NCI-H2081 treated with DMSO at 0.1 percent for 48 hours (cell line): ENCODE measurements at regions not wholly inside any gene's neighbourhood (a gene's known extent, or its start where the extent isn't known, plus 50 kb on each side); places are given as distances from the start of the nearest gene placed in this dataset.

Experiments used
- DNase-seq: peaks from one replicate; lab custom pipeline; 2025; lab: John Stamatoyannopoulos, UW

DNA sequence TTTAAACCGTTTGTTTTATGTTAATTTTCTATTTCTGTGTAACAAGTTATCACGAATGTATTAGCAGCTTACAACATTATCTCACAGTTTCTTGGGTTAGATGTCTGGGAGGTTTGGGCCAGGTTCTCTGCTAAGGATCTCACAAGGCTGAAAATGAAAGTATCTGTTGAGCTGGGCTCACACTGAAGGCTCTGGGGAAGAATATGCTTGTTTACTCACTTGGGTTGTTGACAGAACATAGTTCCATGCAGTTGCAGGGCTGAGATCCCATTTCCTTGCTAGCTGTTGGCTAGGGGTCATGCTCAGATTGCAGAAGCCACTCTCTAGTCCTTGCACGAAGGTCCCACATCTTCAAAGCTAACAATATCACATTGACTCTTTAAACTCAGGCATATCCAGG, 266.6 kb upstream of the GNAI1 start:
- DNase-seq, result no peak

DNA sequence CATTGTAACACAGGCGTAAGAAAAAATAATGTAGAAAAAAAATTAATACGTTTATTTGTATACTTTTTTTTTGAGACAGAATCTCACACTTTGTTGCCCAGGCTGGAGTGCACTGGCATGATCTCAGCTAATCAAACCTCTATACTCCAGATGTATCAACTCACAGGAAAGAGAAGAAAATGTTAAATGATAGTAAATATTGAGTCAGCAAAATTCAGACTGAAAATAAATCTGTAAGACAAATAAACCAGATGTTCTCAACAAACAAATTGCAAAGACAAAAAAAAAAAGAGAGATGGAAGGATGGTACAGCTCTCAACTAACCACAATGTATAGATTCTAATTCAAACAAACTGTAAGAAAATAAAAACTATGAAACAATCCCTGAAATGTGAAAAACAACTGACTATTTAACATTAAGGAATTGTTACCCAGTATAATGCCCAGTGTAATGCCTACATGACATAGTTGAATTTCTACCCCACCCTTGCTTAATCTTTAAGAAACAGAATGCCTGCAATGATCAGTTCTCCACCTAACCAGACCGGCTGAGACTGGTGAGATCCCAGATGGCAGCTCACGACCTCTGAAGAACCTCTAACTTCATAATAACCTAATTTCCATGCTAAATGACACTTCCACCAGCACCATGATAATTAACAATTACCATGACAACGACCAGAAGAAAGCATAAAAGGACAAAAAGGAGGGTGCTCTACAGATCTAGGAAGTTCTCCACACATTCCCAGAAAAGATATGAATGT, 272.0 kb upstream of the GNAI1 start:
- DNase-seq, result no peak

DNA sequence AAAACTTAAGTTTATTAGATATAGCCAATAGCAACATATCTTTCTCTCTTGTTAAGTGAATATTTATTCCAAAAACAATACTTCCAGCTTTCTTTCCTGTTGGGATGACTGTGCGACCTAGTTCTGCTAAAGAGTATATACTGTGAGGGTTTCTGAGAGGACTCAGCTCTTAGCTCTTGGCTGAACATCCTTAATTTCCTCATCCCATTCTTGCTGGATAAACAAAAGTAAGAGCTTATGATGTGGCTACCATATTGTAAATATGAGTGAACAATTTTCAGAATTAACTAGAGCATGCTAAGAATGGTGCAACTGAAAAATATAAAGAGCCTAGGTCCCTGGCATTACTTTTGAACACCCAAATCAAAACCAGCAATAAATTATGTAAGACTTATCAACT, 279.5 kb upstream of the GNAI1 start:
- DNase-seq, result no peak

DNA sequence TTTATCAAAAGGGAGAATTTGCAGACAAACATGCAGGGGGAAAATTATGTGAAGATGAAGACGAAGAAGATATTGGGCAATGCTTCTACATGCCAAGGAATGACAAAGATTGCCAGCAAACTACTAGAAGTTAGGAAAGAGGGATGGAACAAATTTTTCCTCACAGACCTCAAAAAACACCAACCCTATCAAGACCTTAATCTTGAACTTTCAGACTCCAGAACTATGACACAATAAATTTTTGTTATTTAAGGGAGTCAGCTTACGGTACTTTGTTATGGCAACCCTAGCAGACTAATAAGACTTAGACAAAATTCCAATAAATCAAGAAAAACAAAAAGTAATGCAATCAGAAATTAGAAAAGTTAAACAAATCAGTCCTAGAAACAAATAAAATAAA, 280.0 kb upstream of the GNAI1 start:
- DNase-seq, result no peak

DNA sequence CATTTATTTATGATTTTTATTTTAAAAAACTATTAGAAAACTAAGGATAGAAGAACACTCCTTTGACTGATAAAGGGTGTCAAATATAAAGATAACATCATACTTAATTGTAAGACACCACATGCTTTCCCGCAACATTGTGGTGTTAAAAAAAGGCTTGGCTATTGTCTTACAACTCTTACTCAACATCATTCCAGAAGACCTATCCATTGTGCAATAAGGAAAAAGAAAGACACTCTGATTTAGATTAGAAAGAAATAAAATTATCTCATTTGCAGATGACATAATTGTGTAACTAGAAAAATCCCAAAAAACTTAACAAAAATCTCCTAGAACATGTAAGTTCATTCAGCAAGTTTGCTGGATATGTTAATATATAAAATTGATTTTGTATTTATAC, 296.7 kb upstream of the GNAI1 start:
- DNase-seq, result no peak

DNA sequence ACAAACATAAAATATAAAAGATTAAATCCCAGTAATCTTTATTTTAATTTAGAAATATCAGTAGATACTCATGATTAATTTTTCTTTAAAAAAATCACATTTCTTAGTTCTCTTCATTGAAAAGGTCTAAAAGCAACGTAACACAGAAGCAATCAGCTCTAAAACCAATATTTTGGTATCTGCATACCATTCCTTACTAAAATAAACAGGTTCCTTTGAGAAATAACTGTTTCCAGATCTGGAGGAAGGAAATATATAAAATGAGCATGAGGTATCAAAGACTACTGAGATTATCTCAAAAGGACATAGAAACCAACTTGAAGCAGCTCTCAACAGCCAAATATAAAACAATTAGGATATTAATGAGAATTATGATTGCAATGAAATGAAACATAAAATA, 301.0 kb upstream of the GNAI1 start:
- no peak for DNase-seq

DNA sequence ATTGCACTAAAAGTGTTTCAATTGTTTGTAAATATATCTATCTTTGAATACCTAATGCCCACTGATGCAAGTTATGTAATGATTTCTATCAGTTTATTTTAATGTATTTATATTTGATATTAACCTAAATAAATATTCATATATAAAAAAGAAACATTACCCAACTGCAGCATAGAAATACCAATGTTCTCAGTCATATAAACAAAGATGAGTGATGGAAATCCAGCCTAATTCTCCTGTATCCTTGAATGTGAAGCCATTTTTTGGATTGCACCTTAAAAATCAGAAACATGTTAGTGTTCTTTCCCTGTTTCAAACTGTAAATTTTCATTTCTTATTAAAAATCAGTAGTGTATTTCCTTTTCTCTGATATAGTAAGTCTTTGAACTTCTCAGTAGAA, 305.8 kb upstream of the GNAI1 start:
- DNase-seq, result no peak

DNA sequence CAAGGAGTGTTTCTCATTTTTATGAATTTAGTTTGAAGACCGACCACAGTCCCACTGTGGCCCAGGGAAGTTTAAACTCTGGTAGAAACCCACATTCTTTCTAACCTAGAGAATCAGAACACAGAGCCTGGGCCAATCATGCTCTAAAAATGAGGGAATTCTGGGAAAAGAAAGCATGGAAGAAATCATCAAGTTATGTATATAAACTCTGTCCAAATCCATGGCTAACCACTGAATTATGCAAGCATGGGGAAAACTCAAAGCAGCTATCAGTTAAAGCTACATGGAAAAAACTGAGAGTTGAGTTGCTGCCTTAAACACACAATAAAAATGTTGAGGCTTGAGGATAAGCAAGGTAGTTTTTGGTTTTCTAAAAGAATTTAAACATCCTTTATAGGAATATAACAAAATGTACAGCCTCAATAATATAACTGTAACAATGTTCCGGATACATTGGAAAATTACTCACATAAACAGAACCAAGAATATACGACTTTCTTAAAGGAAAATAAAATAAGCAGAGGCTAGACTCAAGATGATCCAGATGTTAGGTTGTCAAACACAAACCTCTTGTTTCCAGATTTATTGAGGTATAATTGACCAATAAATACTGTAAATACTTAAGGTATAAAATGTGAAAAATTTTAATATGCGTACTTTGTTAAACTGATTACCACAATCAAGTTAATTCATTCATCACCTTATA, 311.2 kb upstream of the GNAI1 start:
- no peak for DNase-seq

DNA sequence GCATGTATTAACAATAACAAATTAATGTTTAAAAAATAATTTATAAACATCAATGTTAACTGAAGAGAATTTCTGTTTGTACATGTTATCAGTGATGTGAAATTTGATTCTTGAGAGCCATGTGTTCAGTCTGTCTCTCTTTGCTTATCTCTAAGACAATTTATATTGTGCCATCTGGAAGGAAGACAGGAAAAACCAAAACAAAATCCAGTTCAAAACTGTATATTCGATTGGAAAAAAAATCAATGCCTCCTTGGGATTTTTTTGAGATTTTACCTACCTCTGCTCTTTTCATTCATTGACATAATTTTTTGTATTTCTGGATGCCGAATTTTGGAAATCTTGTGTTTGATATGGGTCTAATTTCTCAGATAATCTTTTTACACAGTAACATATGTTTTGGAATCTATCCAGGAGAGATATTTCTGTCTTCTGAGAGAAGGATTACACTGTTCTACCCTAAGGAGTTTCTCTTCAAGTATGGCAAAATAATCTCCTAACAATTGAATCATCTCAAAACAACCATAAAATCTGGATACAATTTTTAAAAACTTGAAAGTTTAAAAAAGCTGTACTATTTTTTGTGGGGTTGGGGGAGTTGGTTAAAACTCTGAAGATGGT, 311.9 kb upstream of the GNAI1 start:
- no peak for DNase-seq

DNA sequence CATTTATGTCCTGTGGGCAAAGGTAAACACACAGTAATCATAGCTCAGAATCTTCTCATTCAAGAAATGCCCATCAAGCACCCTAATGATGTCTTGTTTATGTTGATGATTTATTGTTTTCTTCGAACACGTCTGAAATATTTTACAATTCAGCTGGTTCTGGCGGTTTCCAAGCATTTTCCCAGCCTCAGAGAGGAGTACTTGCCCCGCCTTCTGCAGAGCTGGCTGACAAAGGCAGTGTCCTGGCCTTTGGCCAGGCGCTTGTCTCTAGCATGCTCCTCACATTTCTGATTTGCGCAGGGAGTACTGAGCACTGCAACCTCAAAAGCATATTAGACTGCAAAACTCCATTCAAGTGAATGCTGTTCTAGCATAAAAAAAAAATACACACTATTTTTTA, 314.2 kb upstream of the GNAI1 start:
- DNase-seq, result no peak

DNA sequence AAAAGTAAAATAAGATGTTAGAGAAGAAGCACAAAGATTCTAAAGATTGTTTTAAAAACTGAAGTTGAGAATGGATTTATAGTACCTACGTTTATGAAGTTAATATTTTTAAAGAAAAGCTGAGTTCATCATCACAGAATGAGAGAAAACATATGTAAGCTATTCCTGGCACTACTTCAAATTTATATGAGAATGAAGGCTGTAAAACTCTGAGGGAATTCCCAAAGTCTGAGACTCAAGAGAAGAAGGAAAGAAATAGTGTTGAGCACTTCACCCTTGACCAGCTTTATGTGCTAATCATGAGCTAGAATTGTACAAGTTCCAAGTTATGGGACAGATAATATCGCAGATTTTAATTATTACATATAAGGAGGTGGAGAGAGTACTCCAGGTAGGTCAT, 323.7 kb upstream of the GNAI1 start:
- no peak for DNase-seq

DNA sequence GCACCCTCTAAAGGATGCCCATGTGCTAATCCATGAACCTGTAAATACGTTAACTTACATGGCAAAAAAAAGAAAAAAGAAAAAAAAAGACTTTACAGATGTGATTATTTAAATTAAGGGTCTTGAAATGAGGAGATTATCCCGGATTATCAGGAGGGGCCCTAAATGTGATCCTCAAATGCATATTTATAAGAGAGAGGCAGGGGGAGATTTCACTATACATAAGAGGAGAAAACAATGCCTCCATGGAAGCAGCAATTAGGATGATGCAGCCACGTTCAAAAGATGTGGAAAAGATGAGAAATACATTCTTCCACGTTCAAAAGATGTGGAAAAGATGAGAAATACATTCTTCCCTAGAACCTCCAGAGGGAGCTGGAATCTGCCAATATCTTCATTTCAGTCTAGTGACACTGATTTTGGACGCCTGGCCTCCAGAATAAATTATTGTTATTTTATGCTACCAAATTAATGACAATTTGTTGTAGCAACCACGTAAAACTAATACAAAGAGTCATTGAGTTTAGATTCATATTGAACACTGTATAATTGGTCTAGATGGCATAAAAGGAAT, 328.4 kb upstream of the GNAI1 start:
- no peak for DNase-seq

DNA sequence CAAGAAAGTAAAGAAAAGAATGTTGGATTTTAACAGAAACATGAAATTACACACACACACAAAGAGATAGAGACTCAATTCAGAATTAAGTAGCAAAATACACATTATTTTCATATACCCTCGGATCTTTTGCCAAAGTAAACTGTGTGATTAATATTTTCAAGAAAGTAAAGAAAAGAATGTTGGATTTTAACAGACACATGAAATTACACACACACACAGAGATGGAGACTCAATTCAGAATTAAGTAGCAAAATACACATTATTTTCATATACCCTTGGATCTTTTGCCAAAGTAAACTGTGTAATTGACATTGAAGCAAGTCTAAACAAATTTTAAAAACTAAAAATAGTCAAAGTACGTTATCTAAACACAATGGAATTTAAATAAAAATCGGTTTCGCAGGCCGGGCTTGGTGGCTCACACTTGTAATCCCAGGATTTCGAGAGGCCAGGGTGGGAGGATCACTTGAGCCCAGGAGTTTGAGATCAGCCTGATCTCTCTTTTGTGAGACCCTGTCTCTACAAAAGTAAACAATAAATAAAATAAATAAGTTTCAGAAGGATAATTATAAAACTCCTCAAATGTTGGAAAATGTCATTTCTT, 337.3 kb upstream of the MAGI2 start:
- no peak for DNase-seq

DNA sequence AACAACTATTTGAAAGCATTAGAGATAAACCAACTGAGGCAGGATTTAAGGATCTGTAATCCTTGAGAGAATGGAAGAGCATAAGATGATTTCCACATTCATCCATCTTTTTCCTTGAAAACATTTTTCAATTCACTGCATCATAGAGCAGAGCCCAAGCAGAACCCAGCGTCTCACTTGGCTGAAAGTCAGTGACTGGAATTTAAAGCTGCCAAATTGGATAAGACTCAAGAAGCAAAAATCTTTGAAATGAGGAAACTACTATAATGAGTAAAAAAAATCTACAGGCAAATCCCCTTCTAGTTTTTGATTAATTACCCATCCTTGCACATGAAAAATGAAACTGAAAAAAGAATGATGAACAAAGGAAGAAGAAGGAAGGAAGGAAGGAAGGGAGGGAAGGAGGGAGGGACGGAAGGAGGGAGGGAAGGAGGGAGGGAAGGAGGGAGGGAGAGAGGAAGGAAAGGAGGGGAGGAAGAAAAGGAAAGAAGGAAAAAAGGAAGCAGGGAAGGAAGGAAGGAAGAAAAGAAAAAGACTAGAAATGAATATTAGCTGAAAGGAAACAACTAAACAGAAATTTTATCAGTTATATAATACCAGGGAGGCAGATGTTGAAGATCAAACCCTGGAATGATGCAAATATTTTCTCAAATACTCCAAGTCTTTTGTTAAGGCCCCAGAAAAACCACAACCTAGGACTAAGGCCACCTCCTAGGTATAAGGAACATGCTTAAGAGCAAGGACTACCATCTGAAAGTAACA, 336.3 kb upstream of the MAGI2 start:
- no peak for DNase-seq

DNA sequence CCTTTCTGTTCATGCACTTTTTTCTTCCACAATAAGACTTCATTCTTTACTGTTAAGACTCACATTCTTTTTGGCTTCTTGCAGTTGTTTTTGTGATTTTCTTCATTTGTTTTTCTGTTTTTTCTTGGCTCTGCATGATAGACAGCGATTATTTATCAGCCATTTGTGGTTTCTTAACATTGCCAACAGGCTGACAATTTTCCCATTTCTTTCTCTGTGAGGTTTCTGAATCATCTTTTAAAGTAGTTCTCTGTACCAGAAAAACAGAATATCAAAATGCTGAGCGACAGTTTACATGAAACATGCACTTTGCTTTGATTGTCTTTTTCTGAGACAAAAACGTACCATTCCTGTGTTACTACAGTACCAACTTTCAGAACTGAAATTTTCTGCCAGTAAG, 334.2 kb upstream of the MAGI2 start:
- no peak for DNase-seq

DNA sequence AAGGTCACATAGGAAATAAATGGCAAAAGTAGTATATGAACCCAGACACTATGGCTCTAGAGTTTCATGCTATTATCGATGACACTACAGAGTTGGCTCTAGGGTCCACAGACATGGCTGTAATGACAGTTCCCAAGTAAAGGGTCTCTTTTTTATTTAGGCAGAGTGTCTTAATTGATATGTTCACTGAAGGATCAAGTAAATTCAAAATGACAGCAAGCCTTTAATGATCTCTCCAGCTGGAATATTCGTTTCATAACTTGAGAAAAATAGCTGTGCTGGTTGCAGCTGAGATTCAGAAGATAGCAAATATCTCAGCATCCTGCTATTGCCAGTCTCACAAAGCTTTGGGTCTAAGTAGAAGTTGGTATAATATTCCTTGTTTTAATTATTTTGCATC, 333.6 kb upstream of the MAGI2 start:
- DNase-seq, result no peak

DNA sequence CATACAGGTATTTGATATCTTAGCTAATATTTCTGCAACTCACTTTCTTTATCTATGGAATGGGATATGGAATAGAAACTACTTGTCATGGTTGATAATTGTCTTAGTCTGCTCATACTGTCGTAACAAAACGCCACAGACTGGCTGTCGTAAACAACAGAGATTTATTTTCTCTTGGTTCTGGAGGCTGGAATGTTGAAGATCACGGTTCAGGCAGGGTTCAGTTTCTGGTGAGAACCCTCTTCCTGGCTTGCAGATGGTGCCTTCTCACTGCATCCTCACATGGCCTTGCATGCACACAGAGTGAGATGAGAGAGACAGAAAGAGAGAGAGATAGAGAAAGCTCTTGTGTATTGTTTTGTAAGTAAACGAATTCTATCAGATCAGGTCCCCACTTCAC, 332.7 kb upstream of the MAGI2 start:
- no peak for DNase-seq

DNA sequence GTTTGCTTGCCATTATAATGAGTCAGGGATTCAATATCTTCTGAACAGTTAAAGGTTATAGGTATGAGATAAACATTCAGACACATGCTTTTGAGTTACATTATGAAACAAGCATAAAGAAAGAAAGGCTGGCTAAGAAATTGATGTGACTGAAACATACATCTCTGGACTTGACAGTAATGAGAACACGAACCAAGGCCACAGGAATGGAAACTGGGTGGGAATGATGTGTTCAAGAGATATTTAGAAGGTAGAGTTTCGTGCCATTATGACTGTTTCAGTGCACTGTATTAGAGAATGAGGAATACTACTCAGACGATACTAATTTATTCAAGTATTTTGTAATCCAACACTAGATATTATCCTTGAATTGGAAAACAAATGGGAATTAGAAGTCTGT, 332.1 kb upstream of the MAGI2 start:
- no peak for DNase-seq

DNA sequence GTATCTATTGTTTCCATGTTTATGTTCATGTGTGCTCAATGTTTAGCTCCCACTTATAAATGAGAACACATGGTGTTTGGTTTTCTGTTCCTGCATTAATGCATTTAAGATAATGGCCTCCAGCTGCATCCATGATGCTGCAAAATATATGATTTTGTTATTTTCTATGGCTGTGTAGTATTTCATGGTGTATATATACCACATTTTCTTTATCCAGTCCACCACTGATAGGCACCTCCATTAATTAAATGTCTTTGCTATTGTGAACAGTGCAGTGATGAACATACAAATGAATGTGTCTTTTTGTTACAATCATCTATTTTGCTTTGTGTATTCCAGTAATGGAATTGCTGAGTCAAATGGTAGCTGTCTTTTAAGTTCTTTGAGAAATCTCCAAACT, 329.4 kb upstream of the MAGI2 start:
- DNase-seq, result no peak

DNA sequence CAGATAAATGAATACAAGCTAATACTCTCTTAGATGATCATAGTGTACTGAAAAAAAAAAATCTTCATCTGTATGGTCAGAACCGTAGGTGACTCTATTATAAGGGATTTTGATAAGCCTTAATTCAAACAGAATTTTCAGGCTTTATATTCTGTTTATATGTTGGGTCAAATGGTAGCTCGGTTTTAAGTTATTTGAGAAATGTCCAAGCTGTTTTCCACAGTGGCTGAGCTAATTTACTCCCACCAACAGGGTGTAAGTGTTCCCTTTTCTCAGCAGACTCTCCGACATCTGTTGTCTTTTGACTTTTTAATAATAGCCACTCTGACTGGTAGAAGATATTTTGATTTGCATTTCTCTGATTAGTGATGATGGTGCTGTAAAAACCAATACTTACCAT, 328.8 kb upstream of the MAGI2 start:
- DNase-seq, result no peak

DNA sequence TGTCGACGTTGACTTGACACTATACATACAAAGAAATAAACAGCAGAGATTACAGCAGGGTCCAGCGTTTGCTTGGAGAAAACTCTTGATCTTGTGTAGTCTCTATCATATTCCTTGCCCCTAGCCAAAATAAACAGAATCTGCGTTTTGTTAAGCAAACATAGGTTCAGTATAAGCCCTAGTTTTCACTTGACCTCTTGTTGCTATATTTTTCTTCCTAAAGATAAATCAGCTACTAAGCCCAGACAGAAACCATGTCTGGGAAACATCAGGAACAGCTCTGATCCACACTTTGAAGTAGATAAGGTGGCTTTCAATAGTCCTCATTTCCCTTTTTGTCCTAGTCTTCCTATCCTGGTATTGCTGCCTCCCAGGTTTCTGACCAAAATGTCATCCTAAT, 328.2 kb upstream of the MAGI2 start:
- no peak for DNase-seq
